Erythroblast (primary cell): ENCODE measurements at regions not wholly inside any gene's neighbourhood (a gene's known extent, or its start where the extent isn't known, plus 50 kb on each side); places are given as distances from the start of the nearest gene placed in this dataset.

Experiments used
- GATA1 ChIP-seq: IDR thresholded peaks from 2 replicates; pipeline ENCODE4 v1.6.1; 2011; ENCODE audit warnings: low read depth, mild to moderate bottlenecking, control low read depth, low read length, moderate library complexity
- POLR2A ChIP-seq: IDR thresholded peaks from 2 replicates; pipeline ENCODE4 v1.6.1; 2011; ENCODE audit warnings: mild to moderate bottlenecking, low read length

- TF ChIP-seq POLR2A = no peak
- TF ChIP-seq GATA1 = no peak
These were observed 82.4 kb downstream of the KLF6 start for GRCh38 chr10:3702569-3702968.
